Astrocyte (in vitro differentiated cells and primary cell): ENCODE measurements at regions not wholly inside any gene's neighbourhood (a gene's known extent, or its start where the extent isn't known, plus 50 kb on each side); places are given as distances from the start of the nearest gene placed in this dataset.

Experiments used
- EZH2 ChIP-seq: IDR thresholded peaks from 2 replicates; pipeline ENCODE4 v1.6.1; 2012; ENCODE audit warnings: mild to moderate bottlenecking, low read length, inconsistent platforms; ENCODE audit not compliant: insufficient read depth
- TF ChIP-seq, protein P1 (sequence below): IDR thresholded peaks from 2 replicates; pipeline ENCODE4 v1.5.1; 2011; ENCODE audit warnings: low read depth, mild to moderate bottlenecking, inconsistent platforms, low read length, moderate library complexity; ENCODE audit not compliant: insufficient read depth

DNA sequence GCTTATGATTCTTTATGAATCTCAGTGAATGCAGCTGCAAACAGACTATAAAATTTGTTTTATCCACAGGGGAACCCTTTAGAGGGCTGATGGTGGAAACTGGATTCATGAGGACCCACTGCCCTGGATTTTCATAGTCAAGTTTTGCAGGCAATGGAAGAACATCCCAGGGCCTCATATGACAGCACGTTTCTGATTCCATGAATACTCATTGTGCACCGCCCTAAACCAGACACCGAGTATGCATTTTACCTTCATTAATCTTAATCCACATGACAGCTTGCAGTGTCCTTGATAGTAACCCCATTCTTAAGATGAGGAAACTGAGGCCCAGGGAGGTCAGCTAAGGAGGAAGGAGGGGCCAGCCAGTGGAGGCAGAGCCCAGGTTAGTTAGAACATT is 270.4 kb downstream of the PREX1 start:
- TF ChIP-seq, protein P1, sequence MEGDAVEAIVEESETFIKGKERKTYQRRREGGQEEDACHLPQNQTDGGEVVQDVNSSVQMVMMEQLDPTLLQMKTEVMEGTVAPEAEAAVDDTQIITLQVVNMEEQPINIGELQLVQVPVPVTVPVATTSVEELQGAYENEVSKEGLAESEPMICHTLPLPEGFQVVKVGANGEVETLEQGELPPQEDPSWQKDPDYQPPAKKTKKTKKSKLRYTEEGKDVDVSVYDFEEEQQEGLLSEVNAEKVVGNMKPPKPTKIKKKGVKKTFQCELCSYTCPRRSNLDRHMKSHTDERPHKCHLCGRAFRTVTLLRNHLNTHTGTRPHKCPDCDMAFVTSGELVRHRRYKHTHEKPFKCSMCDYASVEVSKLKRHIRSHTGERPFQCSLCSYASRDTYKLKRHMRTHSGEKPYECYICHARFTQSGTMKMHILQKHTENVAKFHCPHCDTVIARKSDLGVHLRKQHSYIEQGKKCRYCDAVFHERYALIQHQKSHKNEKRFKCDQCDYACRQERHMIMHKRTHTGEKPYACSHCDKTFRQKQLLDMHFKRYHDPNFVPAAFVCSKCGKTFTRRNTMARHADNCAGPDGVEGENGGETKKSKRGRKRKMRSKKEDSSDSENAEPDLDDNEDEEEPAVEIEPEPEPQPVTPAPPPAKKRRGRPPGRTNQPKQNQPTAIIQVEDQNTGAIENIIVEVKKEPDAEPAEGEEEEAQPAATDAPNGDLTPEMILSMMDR = no peak
- no peak for TF ChIP-seq EZH2
